ENCODE measurements at regions not wholly inside any gene's neighbourhood (a gene's known extent, or its start where the extent isn't known, plus 50 kb on each side); places are given as distances from the start of the nearest gene placed in this dataset.
"Not testable (repeated sequence)": the region's sequence is repeated elsewhere in the genome, so short reads cannot be mapped to it uniquely, and the experiment has no call there.

GRCh38 chr14:40096968-40097367, 664.7 kb upstream of the FBXO33 start:
- DNase-seq = no peak

- no peak for DNase-seq
These were observed 661.6 kb upstream of the FBXO33 start for GRCh38 chr14:40093800-40094199.

GRCh38 chr14:40074169-40074568, 641.9 kb upstream of the FBXO33 start:
- DNase-seq = no peak

GRCh38 chr14:40072175-40072574, 639.9 kb upstream of the FBXO33 start:
- DNase-seq = no peak

GRCh38 chr14:40058901-40059897, 627.0 kb upstream of the FBXO33 start:
- DNase-seq = no peak

GRCh38 chr14:40053416-40053815, 621.2 kb upstream of the FBXO33 start:
- DNase-seq = no peak

- no peak for DNase-seq
These were observed 596.8 kb upstream of the FBXO33 start for GRCh38 chr14:40028991-40029390.

GRCh38 chr14:40025101-40025500, 592.9 kb upstream of the FBXO33 start:
- DNase-seq = no peak

- no peak for DNase-seq
These were observed 578.7 kb upstream of the FBXO33 start for GRCh38 chr14:40010961-40011360.

- DNase-seq = no peak
These were observed 577.5 kb upstream of the FBXO33 start for GRCh38 chr14:40009771-40010170.

- not testable (repeated sequence) for DNase-seq
These were observed 576.1 kb upstream of the FBXO33 start for GRCh38 chr14:40008345-40008744.

- DNase-seq = no peak
These were observed 572.8 kb upstream of the FBXO33 start for GRCh38 chr14:40004871-40005500.

- DNase-seq = no peak
These were observed 571.5 kb upstream of the FBXO33 start for GRCh38 chr14:40003773-40004172.

GRCh38 chr14:39998854-39999253, 566.6 kb upstream of the FBXO33 start:
- DNase-seq = no peak

- DNase-seq = no peak
These were observed 565.9 kb upstream of the FBXO33 start for GRCh38 chr14:39998114-39998513.

- no peak for DNase-seq
These were observed 558.8 kb upstream of the FBXO33 start for GRCh38 chr14:39991041-39991440.

GRCh38 chr14:39988939-39989338, 556.7 kb upstream of the FBXO33 start:
- no peak for DNase-seq

GRCh38 chr14:39984323-39984722, 552.1 kb upstream of the FBXO33 start:
- no peak for DNase-seq

GRCh38 chr14:39977198-39977597, 545.0 kb upstream of the FBXO33 start:
- no peak for DNase-seq

GRCh38 chr14:39974036-39974435, 541.8 kb upstream of the FBXO33 start:
- no peak for DNase-seq

- DNase-seq = no peak
These were observed 540.5 kb upstream of the FBXO33 start for GRCh38 chr14:39972704-39973103.

GRCh38 chr14:39967885-39968284, 535.7 kb upstream of the FBXO33 start:
- no peak for DNase-seq

GRCh38 chr14:39957987-39958386, 525.8 kb upstream of the FBXO33 start:
- DNase-seq = no peak

GRCh38 chr14:39957290-39957689, 525.1 kb upstream of the FBXO33 start:
- no peak for DNase-seq
